T47D (cell line): ENCODE measurements at regions not wholly inside any gene's neighbourhood (a gene's known extent, or its start where the extent isn't known, plus 50 kb on each side); places are given as distances from the start of the nearest gene placed in this dataset.
"Not testable (repeated sequence)": the region's sequence is repeated elsewhere in the genome, so short reads cannot be mapped to it uniquely, and the experiment has no call there.

Experiments
- DNase-seq, 2 experiments: peaks; one replicate each; pipeline versions ENCODE4 v3.0.0 to v3.0.0-alpha.2; 2011 to 2012; ENCODE audit warnings: low read depth in 1 of 2, low spot score in 1 of 2
- JUND ChIP-seq: IDR thresholded peaks from 2 replicates; pipeline ENCODE4 v1.6.1; 2012; ENCODE audit warnings: low read depth
- in situ Hi-C: cut with HindIII; loops from 2 replicates; pipeline ENCODE4 v1.10.0; 2016; ENCODE audit warnings: low sequenced_read_pairs, low pct_unique_long_range_greater_than_20kb

- DNase-seq, result no peak
- TF ChIP-seq JUND, result no peak
Measured at GRCh38 chr4:189202869-189203271, 737.8 kb upstream of the FRG1 start.

GRCh38 chr4:189204616-189205015 lies 736.1 kb upstream of the FRG1 start:
- TF ChIP-seq JUND, result no peak
- in situ Hi-C loops, result no loop called here

More at GRCh38 chr4:189202869-189203271, 737.8 kb upstream of the FRG1 start:
- in situ Hi-C loops, result no loop called here

GRCh38 chr4:189206953-189207352 lies 733.7 kb upstream of the FRG1 start:
- DNase-seq, result no peak
- TF ChIP-seq JUND, result no peak
- in situ Hi-C loops, result no loop called here

More at GRCh38 chr4:189204616-189205015, 736.1 kb upstream of the FRG1 start:
- no peak for DNase-seq

GRCh38 chr4:189207872-189208271 lies 732.8 kb upstream of the FRG1 start:
- TF ChIP-seq JUND, result no peak
- in situ Hi-C loops, result no loop called here
- DNase-seq, result no peak

GRCh38 chr4:189215574-189215973 lies 725.1 kb upstream of the FRG1 start:
- in situ Hi-C loops, result no loop called here
- no peak for DNase-seq
- TF ChIP-seq JUND, result no peak

- in situ Hi-C loops, result no loop called here
- TF ChIP-seq JUND, result no peak
- DNase-seq, result no peak
Measured at GRCh38 chr4:189221691-189222090, 719.0 kb upstream of the FRG1 start.

GRCh38 chr4:189228726-189229125 lies 711.9 kb upstream of the FRG1 start:
- TF ChIP-seq JUND, result no peak
- no peak for DNase-seq
- in situ Hi-C loops, result no loop called here

GRCh38 chr4:189232274-189232673 lies 708.4 kb upstream of the FRG1 start:
- DNase-seq, result no peak
- in situ Hi-C loops, result no loop called here
- no peak for TF ChIP-seq JUND

GRCh38 chr4:189233754-189234153 lies 706.9 kb upstream of the FRG1 start:
- in situ Hi-C loops, DNase-seq: not testable (repeated sequence)

GRCh38 chr4:189234948-189235347 lies 705.7 kb upstream of the FRG1 start:
- DNase-seq, in situ Hi-C loops: not testable (repeated sequence)

- in situ Hi-C loops, result no loop called here
- no peak for TF ChIP-seq JUND
- no peak for DNase-seq
Measured at GRCh38 chr4:189235599-189235998, 705.1 kb upstream of the FRG1 start.

- in situ Hi-C loops, DNase-seq: not testable (repeated sequence)
Measured at GRCh38 chr4:189236321-189236720, 704.4 kb upstream of the FRG1 start.

- TF ChIP-seq JUND, result no peak
- no peak for DNase-seq
- in situ Hi-C loops, result no loop called here
Measured at GRCh38 chr4:189237340-189237739, 703.3 kb upstream of the FRG1 start.

- in situ Hi-C loops, result no loop called here
- no peak for TF ChIP-seq JUND
- DNase-seq, result no peak
Measured at GRCh38 chr4:189255636-189256035, 685.0 kb upstream of the FRG1 start.
